ENCODE measurements at regions not wholly inside any gene's neighbourhood (a gene's known extent, or its start where the extent isn't known, plus 50 kb on each side); places are given as distances from the start of the nearest gene placed in this dataset.

DNA sequence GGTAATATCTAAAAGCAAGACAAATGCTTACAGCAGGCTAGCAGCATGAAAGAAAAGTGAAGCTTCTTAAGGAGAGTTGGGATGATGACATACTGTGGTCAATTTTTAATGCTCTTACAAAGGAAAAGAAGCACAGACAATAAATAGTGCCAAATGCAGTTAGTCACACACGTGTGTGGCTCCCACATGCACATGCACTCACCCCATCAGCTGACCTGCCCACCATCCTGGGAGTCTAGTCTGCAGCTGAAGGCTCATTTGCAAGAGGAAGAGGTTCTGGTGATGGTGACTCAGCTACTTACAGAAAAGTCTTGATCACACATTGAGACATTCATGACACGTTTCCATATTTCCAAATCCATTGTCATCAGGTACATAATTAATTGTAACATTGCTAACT is 129.3 kb downstream of the MRPL36 start:
- peak; percentile 4 for DNase-seq (ENCODE audit: low read depth)
- H3K4me3 ChIP-seq (ENCODE audit: control insufficient read depth, low read depth, low read length), result no peak overlapping the region
- TF ChIP-seq CTCF (IDR thresholded peaks at IDR 0.05; ENCODE audit: control insufficient read depth, insufficient read depth, low read depth, low read length, missing control alignments), result no peak

GRCh38 chr5:1669276-1670155 is 130.1 kb downstream of the MRPL36 start:
- no peak for DNase-seq (ENCODE audit: low read depth)
- no peak for TF ChIP-seq CTCF (IDR thresholded peaks at IDR 0.05; ENCODE audit: control insufficient read depth, insufficient read depth, low read depth, low read length, missing control alignments)
- no peak overlapping the region for H3K4me3 ChIP-seq (ENCODE audit: control insufficient read depth, low read depth, low read length)

- H3K4me3 ChIP-seq (ENCODE audit: control insufficient read depth, low read depth, low read length), result no peak overlapping the region
- TF ChIP-seq CTCF (IDR thresholded peaks at IDR 0.05; ENCODE audit: control insufficient read depth, insufficient read depth, low read depth, low read length, missing control alignments), result no peak
- DNase-seq (ENCODE audit: low read depth), result no peak
These were observed 131.4 kb downstream of the MRPL36 start for GRCh38 chr5:1668141-1668721.

GRCh38 chr5:1667648-1668140 is 131.9 kb downstream of the MRPL36 start:
- no peak overlapping the region for H3K4me3 ChIP-seq (ENCODE audit: control insufficient read depth, low read depth, low read length)
- no peak for DNase-seq (ENCODE audit: low read depth)
- no peak for TF ChIP-seq CTCF (IDR thresholded peaks at IDR 0.05; ENCODE audit: control insufficient read depth, insufficient read depth, low read depth, low read length, missing control alignments)

- no peak for DNase-seq (ENCODE audit: low read depth)
- H3K4me3 ChIP-seq (ENCODE audit: control insufficient read depth, low read depth, low read length), result no peak overlapping the region
- peak; percentile 31 for TF ChIP-seq CTCF (IDR thresholded peaks at IDR 0.05; ENCODE audit: control insufficient read depth, insufficient read depth, low read depth, low read length, missing control alignments)
These were observed 132.6 kb downstream of the MRPL36 start for GRCh38 chr5:1666812-1667588.

DNA sequence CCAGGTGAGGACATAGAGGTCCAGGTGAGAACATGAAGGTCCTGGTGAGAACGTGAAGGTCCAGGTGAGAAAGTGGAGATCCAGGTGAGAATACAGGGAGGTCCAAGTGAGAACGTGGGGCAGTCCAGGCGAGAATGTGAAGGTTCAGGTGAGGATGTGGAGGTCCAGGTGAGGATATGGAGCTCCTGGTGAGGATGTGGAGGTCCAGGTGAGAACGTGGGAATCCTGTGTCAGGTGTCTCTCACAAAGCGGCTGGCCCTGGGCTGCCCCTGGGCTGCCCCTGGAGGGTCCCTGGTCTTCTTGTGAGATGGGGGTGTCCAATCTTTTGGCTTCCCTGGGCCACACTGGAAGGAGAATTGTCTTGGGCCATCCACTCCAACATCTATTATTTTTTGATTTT is 133.4 kb downstream of the MRPL36 start:
- H3K4me3 ChIP-seq (ENCODE audit: control insufficient read depth, low read depth, low read length), result no peak overlapping the region
- TF ChIP-seq CTCF (IDR thresholded peaks at IDR 0.05; ENCODE audit: control insufficient read depth, insufficient read depth, low read depth, low read length, missing control alignments), result no peak
- DNase-seq (ENCODE audit: low read depth), result no peak

Measured in AG09309 (cell line).